ENCODE measurements at regions not wholly inside any gene's neighbourhood (a gene's known extent, or its start where the extent isn't known, plus 50 kb on each side); places are given as distances from the start of the nearest gene placed in this dataset.

- no peak overlapping the region for H3K4me3 ChIP-seq (ENCODE audit: low read length)
- no peak overlapping the region for H2AFZ ChIP-seq (ENCODE audit: low read depth, low read length)
- no peaks in the 10 kb centered on the region for H3K9me3 ChIP-seq (ENCODE audit: insufficient read depth, low read length)
- no peaks in the 10 kb centered on the region for H3K79me2 ChIP-seq (ENCODE audit: low read length)
- no peaks in the 10 kb centered on the region for H3K36me3 ChIP-seq (replicated peaks; ENCODE audit: low read depth, low read length)
- no peaks in the 10 kb centered on the region for H3K4me1 ChIP-seq (ENCODE audit: low read length)
- no peaks in the 10 kb centered on the region for H4K20me1 ChIP-seq (ENCODE audit: insufficient read depth, low read length)
- no peak for TF ChIP-seq CTCF (IDR thresholded peaks at IDR 0.05; ENCODE audit: low read depth, low read length)
- no peak for TF ChIP-seq EZH2phosphoT487 (IDR thresholded peaks at IDR 0.05; ENCODE audit: low read depth)
- no peak overlapping the region for H3K9ac ChIP-seq (ENCODE audit: low read length)
- no peak overlapping the region for H3K27ac ChIP-seq (ENCODE audit: low read length)
- H3K27me3 ChIP-seq (ENCODE audit: low read depth, low read length): peaks cover 42% of the 10 kb centered on the region
- no peak overlapping the region for H3K4me2 ChIP-seq (ENCODE audit: low read length)
Observed at GRCh38 chr15:92715758-92716157, 60.2 kb upstream of the FAM174B start.

- no peak overlapping the region for H2AFZ ChIP-seq (ENCODE audit: low read depth, low read length)
- no peak overlapping the region for H3K27ac ChIP-seq (ENCODE audit: low read length)
- H3K4me2 ChIP-seq (ENCODE audit: low read length): no peak overlapping the region
- H3K27me3 ChIP-seq (ENCODE audit: low read depth, low read length): peaks cover 42% of the 10 kb centered on the region
- H3K9ac ChIP-seq (ENCODE audit: low read length): no peak overlapping the region
- no peaks in the 10 kb centered on the region for H3K36me3 ChIP-seq (replicated peaks; ENCODE audit: low read depth, low read length)
- no peaks in the 10 kb centered on the region for H3K4me1 ChIP-seq (ENCODE audit: low read length)
- H4K20me1 ChIP-seq (ENCODE audit: insufficient read depth, low read length): no peaks in the 10 kb centered on the region
- no peaks in the 10 kb centered on the region for H3K9me3 ChIP-seq (ENCODE audit: insufficient read depth, low read length)
- H3K79me2 ChIP-seq (ENCODE audit: low read length): no peaks in the 10 kb centered on the region
- H3K4me3 ChIP-seq (ENCODE audit: low read length): no peak overlapping the region
- TF ChIP-seq EZH2phosphoT487 (IDR thresholded peaks at IDR 0.05; ENCODE audit: low read depth) (no peak), CTCF (IDR thresholded peaks at IDR 0.05; ENCODE audit: low read depth, low read length) (no peak)
Observed at GRCh38 chr15:92719021-92719420, 63.4 kb upstream of the FAM174B start.

GRCh38 chr15:92724144-92724543 lies 68.6 kb upstream of the FAM174B start:
- H3K4me3 ChIP-seq (ENCODE audit: low read length): no peak overlapping the region
- TF ChIP-seq CTCF (IDR thresholded peaks at IDR 0.05; ENCODE audit: low read depth, low read length) (no peak), EZH2phosphoT487 (IDR thresholded peaks at IDR 0.05; ENCODE audit: low read depth) (no peak)

GRCh38 chr15:92725171-92725570 lies 69.6 kb upstream of the FAM174B start:
- H3K79me2 ChIP-seq (ENCODE audit: low read length): no peaks in the 10 kb centered on the region
- H3K4me1 ChIP-seq (ENCODE audit: low read length): peaks cover 6% of the 10 kb centered on the region; the same call in 1 of the 2 replicates
- H3K9me3 ChIP-seq (ENCODE audit: insufficient read depth, low read length): no peaks in the 10 kb centered on the region
- no peaks in the 10 kb centered on the region for H4K20me1 ChIP-seq (ENCODE audit: insufficient read depth, low read length)
- H2AFZ ChIP-seq (ENCODE audit: low read depth, low read length): no peak overlapping the region
- no peak overlapping the region for H3K9ac ChIP-seq (ENCODE audit: low read length)
- H3K4me3 ChIP-seq (ENCODE audit: low read length): no peak overlapping the region
- no peak overlapping the region for H3K4me2 ChIP-seq (ENCODE audit: low read length)
- H3K36me3 ChIP-seq (replicated peaks; ENCODE audit: low read depth, low read length): no peaks in the 10 kb centered on the region
- peaks cover 9% of the 10 kb centered on the region for H3K27me3 ChIP-seq (ENCODE audit: low read depth, low read length)
- H3K27ac ChIP-seq (ENCODE audit: low read length): no peak overlapping the region
- TF ChIP-seq EZH2phosphoT487 (IDR thresholded peaks at IDR 0.05; ENCODE audit: low read depth) (no peak), CTCF (IDR thresholded peaks at IDR 0.05; ENCODE audit: low read depth, low read length) (no peak)

More at GRCh38 chr15:92724144-92724543, 68.6 kb upstream of the FAM174B start:
- Histone ChIP-seq H3K9ac (ENCODE audit: low read length) (no peak overlapping the region), H3K27ac (ENCODE audit: low read length) (no peak overlapping the region), H3K9me3 (ENCODE audit: insufficient read depth, low read length) (no peaks in the 10 kb centered on the region), H3K79me2 (ENCODE audit: low read length) (no peaks in the 10 kb centered on the region), H3K4me2 (ENCODE audit: low read length) (no peak overlapping the region), H3K27me3 (ENCODE audit: low read depth, low read length) (peaks cover 18% of the 10 kb centered on the region), H2AFZ (ENCODE audit: low read depth, low read length) (no peak overlapping the region), H3K4me1 (ENCODE audit: low read length) (peaks cover 6% of the 10 kb centered on the region; the same call in 1 of the 2 replicates), H3K36me3 (replicated peaks; ENCODE audit: low read depth, low read length) (no peaks in the 10 kb centered on the region), H4K20me1 (ENCODE audit: insufficient read depth, low read length) (no peaks in the 10 kb centered on the region)

All from OCI-LY3 (cell line).